ENCODE measurements at regions not wholly inside any gene's neighbourhood (a gene's known extent, or its start where the extent isn't known, plus 50 kb on each side); places are given as distances from the start of the nearest gene placed in this dataset.

- intact Hi-C loops (cut with micrococcal nuclease; ENCODE audit: unreplicated experiment) = no loop called here
- no peak overlapping the region for H3K27ac ChIP-seq (ENCODE audit: low read length)
- DNase-seq (ENCODE audit: low read depth, low spot score) (no peak), ATAC-seq (no peak)
- CTCF ChIA-PET = no interaction called here
- no peaks in the 10 kb centered on the region for H3K9me3 ChIP-seq (ENCODE audit: control insufficient read depth, insufficient read depth, low read depth, low read length)
- TF ChIP-seq CTCF (IDR thresholded peaks at IDR 0.05) (no peak), SIN3A (IDR thresholded peaks at IDR 0.05; ENCODE audit: borderline replicate concordance, insufficient read depth, low read depth, low read length) (no peak), POLR2AphosphoS5 (IDR thresholded peaks at IDR 0.05; ENCODE audit: low read depth, low read length) (no peak), TCF7L2 (IDR thresholded peaks at IDR 0.05; ENCODE audit: low read depth, low read length) (no peak), REST (IDR thresholded peaks at IDR 0.05; ENCODE audit: insufficient read depth in 1 of 2, low read depth in 2 of 2, low read length in 1 of 2) (no peak)
- H3K36me3 ChIP-seq (ENCODE audit: control insufficient read depth, insufficient read depth, low read length) = no peaks in the 10 kb centered on the region
- BruUV-seq (replicated peaks) = no TSS peak
- POLR2A ChIA-PET = no interaction called here
- H3K4me3 ChIP-seq (ENCODE audit: low read depth in 2 of 2, low read length in 2 of 2) = no peak overlapping the region
- in situ Hi-C loops (cut with HindIII; ENCODE audit: low pct_unique_long_range_greater_than_20kb, low sequenced_read_pairs) = no loop called here
- no peaks in the 10 kb centered on the region for H3K27me3 ChIP-seq (ENCODE audit: control insufficient read depth, insufficient read depth, low read length)
- no peaks in the 10 kb centered on the region for H3K4me1 ChIP-seq (ENCODE audit: control insufficient read depth, insufficient read depth, low read length)
Observed at GRCh38 chr14:81831128-81831820, 297.6 kb upstream of the SEL1L start.

GRCh38 chr14:81834308-81834707 lies 300.7 kb upstream of the SEL1L start:
- intact Hi-C loops (cut with micrococcal nuclease; ENCODE audit: unreplicated experiment) (no loop called here), in situ Hi-C loops (cut with HindIII; ENCODE audit: low pct_unique_long_range_greater_than_20kb, low sequenced_read_pairs) (no loop called here)
- ChIA-PET POLR2A (no interaction called here), CTCF (no interaction called here)
- ATAC-seq = no peak
- DNase-seq (ENCODE audit: low read depth, low spot score) = no peak
- Histone ChIP-seq H3K9me3 (ENCODE audit: control insufficient read depth, insufficient read depth, low read depth, low read length) (no peaks in the 10 kb centered on the region), H3K27ac (ENCODE audit: low read length) (no peak overlapping the region), H3K4me1 (ENCODE audit: control insufficient read depth, insufficient read depth, low read length) (no peaks in the 10 kb centered on the region), H3K27me3 (ENCODE audit: control insufficient read depth, insufficient read depth, low read length) (no peaks in the 10 kb centered on the region), H3K4me3 (ENCODE audit: low read depth in 2 of 2, low read length in 2 of 2) (no peak overlapping the region), H3K36me3 (ENCODE audit: control insufficient read depth, insufficient read depth, low read length) (no peaks in the 10 kb centered on the region)
- BruUV-seq (replicated peaks) = no TSS peak
- TF ChIP-seq SIN3A (IDR thresholded peaks at IDR 0.05; ENCODE audit: borderline replicate concordance, insufficient read depth, low read depth, low read length) (no peak), TCF7L2 (IDR thresholded peaks at IDR 0.05; ENCODE audit: low read depth, low read length) (no peak), POLR2AphosphoS5 (IDR thresholded peaks at IDR 0.05; ENCODE audit: low read depth, low read length) (no peak), CTCF (IDR thresholded peaks at IDR 0.05) (no peak), REST (IDR thresholded peaks at IDR 0.05; ENCODE audit: insufficient read depth in 1 of 2, low read depth in 2 of 2, low read length in 1 of 2) (no peak)
